OCI-LY3 (cell line): ENCODE measurements at regions not wholly inside any gene's neighbourhood (a gene's known extent, or its start where the extent isn't known, plus 50 kb on each side); places are given as distances from the start of the nearest gene placed in this dataset.

Experiments
- CTCF ChIP-seq: fragments of 200-600, 300-600 bp; sonication (generic); IDR thresholded peaks from 2 replicates; pipeline ENCODE4 v1.5.1; 2014; ENCODE audit warnings: antibody characterized with exemption, low read length, low read depth
- EZH2phosphoT487 ChIP-seq: fragments of 200-600 bp; shearing (Covaris generic); IDR thresholded peaks from 2 replicates; pipeline ENCODE4 v1.6.1; 2018; ENCODE audit warnings: antibody characterized with exemption, mixed run types, low read depth

GRCh38 chr1:218728898-218729565 is 383.9 kb downstream of the TGFB2 start:
- no peak for TF ChIP-seq CTCF
- TF ChIP-seq EZH2phosphoT487 = no peak
